Kidney epithelial cell (primary cell): ENCODE measurements at regions not wholly inside any gene's neighbourhood (a gene's known extent, or its start where the extent isn't known, plus 50 kb on each side); places are given as distances from the start of the nearest gene placed in this dataset.

Source experiments
- DNase-seq: peaks from one replicate; pipeline ENCODE4 v3.0.0-alpha.2; 2010; ENCODE audit warnings: low read depth
- H3K27me3 ChIP-seq: 2 replicates; pipeline ENCODE4 v1.6.0; 2011; ENCODE audit warnings: low read length; ENCODE audit not compliant: control insufficient read depth, insufficient read depth
- H3K36me3 ChIP-seq: 2 replicates; pipeline ENCODE4 v1.5.1; 2011; ENCODE audit warnings: low read length; ENCODE audit not compliant: control insufficient read depth, insufficient read depth
- H3K4me3 ChIP-seq: 2 replicates; pipeline ENCODE4 v1.5.1; 2011; ENCODE audit warnings: low read depth, mild to moderate bottlenecking, control low read depth, low read length
- CTCF ChIP-seq: IDR thresholded peaks from 2 replicates; pipeline ENCODE4 v1.5.1; 2011; ENCODE audit warnings: mild to moderate bottlenecking, moderate library complexity, low read length, control low read depth, inconsistent platforms; ENCODE audit not compliant: insufficient read depth, poor library complexity, severe bottlenecking

- H3K4me3 ChIP-seq: no peak overlapping the region
- H3K36me3 ChIP-seq: no peaks in the 10 kb centered on the region
- no peak for TF ChIP-seq CTCF
- H3K27me3 ChIP-seq: no peaks in the 10 kb centered on the region
- no peak for DNase-seq
Measured at GRCh38 chr13:44760434-44760833, 184.3 kb upstream of the TSC22D1 start.

GRCh38 chr13:44759384-44760360 lies 183.5 kb upstream of the TSC22D1 start:
- DNase-seq: no peak
- H3K4me3 ChIP-seq: no peak overlapping the region
- H3K27me3 ChIP-seq: no peaks in the 10 kb centered on the region
- TF ChIP-seq CTCF: no peak
- no peaks in the 10 kb centered on the region for H3K36me3 ChIP-seq

GRCh38 chr13:44758630-44759383 lies 182.7 kb upstream of the TSC22D1 start:
- H3K4me3 ChIP-seq: no peak overlapping the region
- no peaks in the 10 kb centered on the region for H3K36me3 ChIP-seq
- H3K27me3 ChIP-seq: no peaks in the 10 kb centered on the region
- DNase-seq: peak; percentile 61
- no peak for TF ChIP-seq CTCF

GRCh38 chr13:44757671-44758070 lies 181.5 kb upstream of the TSC22D1 start:
- no peak for DNase-seq
- Histone ChIP-seq H3K4me3 (no peak overlapping the region), H3K36me3 (no peaks in the 10 kb centered on the region), H3K27me3 (no peaks in the 10 kb centered on the region)
- no peak for TF ChIP-seq CTCF

- Histone ChIP-seq H3K27me3 (no peaks in the 10 kb centered on the region), H3K36me3 (no peaks in the 10 kb centered on the region), H3K4me3 (no peak overlapping the region)
- no peak for TF ChIP-seq CTCF
- DNase-seq: no peak
Measured at GRCh38 chr13:44756276-44756810, 180.2 kb upstream of the TSC22D1 start.
